ENCODE measurements at regions not wholly inside any gene's neighbourhood (a gene's known extent, or its start where the extent isn't known, plus 50 kb on each side); places are given as distances from the start of the nearest gene placed in this dataset.

DNA sequence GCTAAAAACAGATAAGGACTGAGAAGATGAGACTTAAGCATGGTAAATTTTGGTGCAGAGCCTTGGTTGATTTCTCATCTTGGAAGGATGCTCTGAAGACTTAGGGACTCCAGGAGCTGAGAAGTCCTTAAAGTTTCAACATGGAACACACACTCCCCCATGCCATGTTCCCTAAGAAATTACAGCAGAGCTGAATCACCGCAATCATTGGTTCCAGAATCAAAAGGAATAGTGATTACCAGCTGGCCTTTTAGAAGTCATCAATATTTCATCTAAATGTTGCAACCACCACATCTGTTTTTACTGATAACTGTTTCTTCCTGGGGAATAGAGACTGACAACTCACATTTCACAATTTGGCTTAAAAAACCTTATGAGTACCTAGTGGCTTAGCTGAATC, 229.3 kb downstream of the MINAR1 start:
- Histone ChIP-seq H4K20me1 (replicated peaks; ENCODE audit: control insufficient read depth, extremely low read depth, insufficient read depth, low read length) (no peaks in the 10 kb centered on the region), H3K9me3 (replicated peaks; ENCODE audit: control insufficient read depth, insufficient read depth, low read length) (no peaks in the 10 kb centered on the region), H3K4me1 (ENCODE audit: control insufficient read depth, extremely low read depth, insufficient read depth, low read length) (no peaks in the 10 kb centered on the region), H3K4me3 (replicated peaks in 1 of 3; ENCODE audit: insufficient read depth in 1 of 3, low read depth in 1 of 3, low read length in 3 of 3) (no peak overlapping the region), H3K79me2 (ENCODE audit: control insufficient read depth, insufficient read depth, low read length) (no peaks in the 10 kb centered on the region), H2AFZ (ENCODE audit: low read depth, low read length) (no peak overlapping the region), H3K27me3 (ENCODE audit: control insufficient read depth in 2 of 2, insufficient read depth in 2 of 2, low read length in 2 of 2) (peaks cover under 1 to 2% of the 10 kb centered on the region in 2 experiments), H3K4me2 (ENCODE audit: insufficient read depth, low read length) (no peak overlapping the region), H3K36me3 (ENCODE audit: control insufficient read depth in 2 of 2, extremely low read depth in 1 of 2, insufficient read depth in 2 of 2, low read length in 2 of 2) (no peaks in the 10 kb centered on the region), H3K9ac (replicated peaks; ENCODE audit: extremely low read depth, insufficient read depth, low read length) (no peak overlapping the region), H3K27ac (ENCODE audit: insufficient read depth, low read depth, low read length) (no peak overlapping the region), H3K9me1 (replicated peaks; ENCODE audit: control insufficient read depth, extremely low read depth, insufficient read depth, low read length) (no peaks in the 10 kb centered on the region)
- ChIA-PET POLR2A (no interaction called here), CTCF (no interaction called here)
- TF ChIP-seq CTCF (IDR thresholded peaks at IDR 0.05; ENCODE audit: extremely low read depth in 1 of 2, insufficient read depth in 1 of 2, low read depth in 1 of 2, low read length in 2 of 2) (no peak), GATA2 (IDR thresholded peaks at IDR 0.05; ENCODE audit: insufficient read depth, insufficient read length, low read depth, low read length) (no peak), JUN (IDR thresholded peaks at IDR 0.05; ENCODE audit: borderline replicate concordance, insufficient read depth, insufficient read length, low read depth) (no peak), FOS (IDR thresholded peaks at IDR 0.05; ENCODE audit: borderline replicate concordance, insufficient read depth, low read length) (no peak), POLR2A (IDR thresholded peaks at IDR 0.05; ENCODE audit: low read depth, low read length) (no peak), EZH2 (IDR thresholded peaks at IDR 0.05; ENCODE audit: borderline replicate concordance, low read depth, low read length, severe bottlenecking) (no peak), POLR2AphosphoS5 (IDR thresholded peaks at IDR 0.05; ENCODE audit: insufficient read depth, low read depth, low read length) (no peak), MYC (IDR thresholded peaks at IDR 0.05; ENCODE audit: low read depth, low read length) (no peak)
- TF ChIP-seq, protein P1, sequence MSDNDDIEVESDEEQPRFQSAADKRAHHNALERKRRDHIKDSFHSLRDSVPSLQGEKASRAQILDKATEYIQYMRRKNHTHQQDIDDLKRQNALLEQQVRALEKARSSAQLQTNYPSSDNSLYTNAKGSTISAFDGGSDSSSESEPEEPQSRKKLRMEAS (IDR thresholded peaks at IDR 0.05; ENCODE audit: insufficient read depth, insufficient read length), result no peak
- DNase-seq (ENCODE audit: low read depth, low spot score) (no peak), FAIRE-seq (no peak)
- no TSS peak for BruUV-seq (replicated peaks)
- dilution Hi-C loops (cut with MboI; ENCODE audit: extremely low pct_ligation_motif_present, low sequenced_read_pairs), result no loop called here
- intact Hi-C loops (cut with micrococcal nuclease), result no loop called here

Measured in endothelial cell of umbilical vein (primary cell).